Ovary (tissue), 7 donors: ENCODE measurements at regions not wholly inside any gene's neighbourhood (a gene's known extent, or its start where the extent isn't known, plus 50 kb on each side); places are given as distances from the start of the nearest gene placed in this dataset.

ENCODE experiments used
- DNase-seq, 5 donors: peaks; one replicate each; pipeline ENCODE4 v3.0.0-alpha.2; 2019 to 2020
- H3K27ac ChIP-seq, 2 donors: fragments of 200-600 bp; one replicate each; pipeline versions ENCODE4 v1.5.1 to v1.8.0; 2019 to 2022
- H3K27me3 ChIP-seq: fragments of 200-600 bp; one replicate; pipeline ENCODE4 v1.8.0; 2022
- H3K36me3 ChIP-seq: fragments of 200-600 bp; sonication (generic); one replicate; pipeline ENCODE4 v1.5.1; 2019
- H3K4me1 ChIP-seq: one replicate; pipeline ENCODE4 v1.8.1; 2013; ENCODE audit warnings: mild to moderate bottlenecking, moderate library complexity; ENCODE audit not compliant: insufficient read depth
- H3K4me3 ChIP-seq: fragments of 200-600 bp; sonication (generic); one replicate; pipeline ENCODE4 v1.5.1; 2017
- H3K9me3 ChIP-seq, 2 donors: fragments of 200-600 bp in 1 of 2; sonication (generic) in 1 of 2; one replicate each; pipeline versions ENCODE4 v1.5.1 to v1.8.1; 2013 to 2019; ENCODE audit warnings: mild to moderate bottlenecking in 1 of 2, moderate library complexity in 1 of 2
- CTCF ChIP-seq, 3 donors: fragments of 450-650 bp in 2 of 3; fragments of 200-600 bp in 1 of 3; IDR thresholded peaks; one replicate each; pipeline versions ENCODE4 v1.5.1 to v1.8.0; 2016 to 2022; ENCODE audit warnings: antibody characterized with exemption in 3 of 3, mild to moderate bottlenecking in 1 of 3
- EP300 ChIP-seq: sonication (generic); formaldehyde crosslinking; IDR thresholded peaks from one replicate; pipeline ENCODE4 v1.6.1; 2017; ENCODE audit warnings: antibody characterized with exemption
- POLR2A ChIP-seq: fragments of 450-650 bp; IDR thresholded peaks from one replicate; pipeline ENCODE4 v1.6.1; 2017; ENCODE audit warnings: antibody characterized with exemption, mild to moderate bottlenecking, moderate library complexity
- WGBS, 3 donors: extraction: QIAGEN DNeasy Blood & Tissue Kit in 1 of 3; methylation state at CpG; one replicate each; pipeline versions ENCODE4 v1.1.5 to v1.1.7; 2013 to 2017; 5-methylcytosine and 5-hydroxymethylcytosine counted together
- intact Hi-C, 4 donors: fragments of 100-400 bp; cut with DNase I; formaldehyde crosslinking; loops; one replicate each; pipeline versions ENCODE4 v1.11.0 to v1.15.1; 2022 to 2023
- donor health status: DM: no; HTN: no; CAD: no; lungs with moderate emphysema.
- donor health status: DM: no; HTN: no; CAD: no.
- donor health status: Bipolar disorder and iron deficiency.
- donor health status: DM: no; HTN: no; CAD: no.
- donor health status: DM: yes; HTN: yes; CAD: no.

GRCh38 chr16:73888840-73889490 is 407.6 kb upstream of the PSMD7 start:
- no peak for TF ChIP-seq POLR2A
- TF ChIP-seq CTCF (IDR thresholded peaks at IDR 0.05) = no peak
- no peak for TF ChIP-seq EP300
- intact Hi-C loops = no loop called here
- no peaks in the 10 kb centered on the region for H3K9me3 ChIP-seq
- WGBS, 3 donors = 49 to 54% (median 53%) methylated on average over 13 of the region's 13 CpGs
- no peak overlapping the region for H3K4me3 ChIP-seq
- no peaks in the 10 kb centered on the region for H3K27me3 ChIP-seq
- no peaks in the 10 kb centered on the region for H3K36me3 ChIP-seq
- H3K27ac ChIP-seq = no peak overlapping the region
- no peak for DNase-seq
- no peaks in the 10 kb centered on the region for H3K4me1 ChIP-seq

- no peak overlapping the region for H3K27ac ChIP-seq
- no peaks in the 10 kb centered on the region for H3K36me3 ChIP-seq
- DNase-seq = no peak
- no peaks in the 10 kb centered on the region for H3K27me3 ChIP-seq
- no peaks in the 10 kb centered on the region for H3K9me3 ChIP-seq
- H3K4me1 ChIP-seq = no peaks in the 10 kb centered on the region
- no peak overlapping the region for H3K4me3 ChIP-seq
- WGBS, 3 donors = 28 to 53% (median 32%) methylated on average over 8 of the region's 8 CpGs
- TF ChIP-seq CTCF (IDR thresholded peaks at IDR 0.05) = no peak
- intact Hi-C loops = no loop called here
Observed at GRCh38 chr16:73887911-73888310, 408.7 kb upstream of the PSMD7 start.

GRCh38 chr16:73886426-73886825 is 410.2 kb upstream of the PSMD7 start:
- Histone ChIP-seq H3K27me3 (no peaks in the 10 kb centered on the region), H3K27ac (no peak overlapping the region), H3K36me3 (no peaks in the 10 kb centered on the region), H3K4me3 (no peak overlapping the region), H3K4me1 (no peaks in the 10 kb centered on the region), H3K9me3 (no peaks in the 10 kb centered on the region)
- no peak for TF ChIP-seq POLR2A
- no peak for TF ChIP-seq EP300
- TF ChIP-seq CTCF (IDR thresholded peaks at IDR 0.05) = no peak
- 79 to 87% (median 80%) methylated on average over 10 of the region's 10 CpGs for WGBS, 3 donors
- intact Hi-C loops = no loop called here
- DNase-seq = no peak

- Histone ChIP-seq H3K9me3 (no peaks in the 10 kb centered on the region), H3K27me3 (no peaks in the 10 kb centered on the region), H3K27ac (no peak overlapping the region), H3K4me3 (no peak overlapping the region), H3K4me1 (no peaks in the 10 kb centered on the region), H3K36me3 (no peaks in the 10 kb centered on the region)
- WGBS, 3 donors = 74 to 80% (median 75%) methylated on average over 4 of the region's 4 CpGs
- no peak for DNase-seq
- intact Hi-C loops = no loop called here
- TF ChIP-seq CTCF (IDR thresholded peaks at IDR 0.05) = no peak
- no peak for TF ChIP-seq EP300
- no peak for TF ChIP-seq POLR2A
Observed at GRCh38 chr16:73885319-73885718, 411.3 kb upstream of the PSMD7 start.
